ENCODE measurements at regions not wholly inside any gene's neighbourhood (a gene's known extent, or its start where the extent isn't known, plus 50 kb on each side); places are given as distances from the start of the nearest gene placed in this dataset.
"Not testable (repeated sequence)": the region's sequence is repeated elsewhere in the genome, so short reads cannot be mapped to it uniquely, and the experiment has no call there.

- 85% methylated on average over 9 of the region's 9 CpGs for WGBS (ENCODE audit: insufficient coverage)
- Histone ChIP-seq H3K27me3 (ENCODE audit: control insufficient read depth, insufficient read depth, low read length) (no peaks in the 10 kb centered on the region), H3K4me3 (ENCODE audit: low read length) (no peak overlapping the region), H3K4me1 (ENCODE audit: control insufficient read depth, insufficient read depth, low read length) (no peaks in the 10 kb centered on the region), H3K27ac (ENCODE audit: low read length) (no peak overlapping the region), H3K9me3 (replicated peaks; ENCODE audit: control insufficient read depth, low read depth, low read length) (no peaks in the 10 kb centered on the region), H3K36me3 (ENCODE audit: control insufficient read depth, insufficient read depth, low read length) (no peaks in the 10 kb centered on the region)
- DNase-seq, result no peak
These were observed 426.5 kb upstream of the FRG1 start for GRCh38 chr4:189514209-189514608.

- Histone ChIP-seq H3K4me1 (ENCODE audit: control insufficient read depth, insufficient read depth, low read length) (no peaks in the 10 kb centered on the region), H3K27me3 (ENCODE audit: control insufficient read depth, insufficient read depth, low read length) (no peaks in the 10 kb centered on the region), H3K27ac (ENCODE audit: low read length) (no peak overlapping the region), H3K36me3 (ENCODE audit: control insufficient read depth, insufficient read depth, low read length) (no peaks in the 10 kb centered on the region), H3K9me3 (replicated peaks; ENCODE audit: control insufficient read depth, low read depth, low read length) (no peaks in the 10 kb centered on the region), H3K4me3 (ENCODE audit: low read length) (no peak overlapping the region)
- DNase-seq, result peak; percentile 42
- WGBS (ENCODE audit: insufficient coverage), result no CpG with 5 or more reads among the region's 1 CpG
These were observed 423.8 kb upstream of the FRG1 start for GRCh38 chr4:189516902-189517301.

- WGBS (ENCODE audit: insufficient coverage), result no CpG with 5 or more reads among the region's 2 CpGs
- H3K27me3 ChIP-seq (ENCODE audit: control insufficient read depth, insufficient read depth, low read length), result no peaks in the 10 kb centered on the region
- H3K4me1 ChIP-seq (ENCODE audit: control insufficient read depth, insufficient read depth, low read length), result no peaks in the 10 kb centered on the region
- H3K36me3 ChIP-seq (ENCODE audit: control insufficient read depth, insufficient read depth, low read length), result no peaks in the 10 kb centered on the region
- no peak for DNase-seq
- H3K4me3 ChIP-seq (ENCODE audit: low read length), result no peak overlapping the region
- no peaks in the 10 kb centered on the region for H3K9me3 ChIP-seq (replicated peaks; ENCODE audit: control insufficient read depth, low read depth, low read length)
- no peak overlapping the region for H3K27ac ChIP-seq (ENCODE audit: low read length)
These were observed 421.5 kb upstream of the FRG1 start for GRCh38 chr4:189519186-189519585.

- Histone ChIP-seq H3K36me3 (ENCODE audit: control insufficient read depth, insufficient read depth, low read length) (no peaks in the 10 kb centered on the region), H3K4me3 (ENCODE audit: low read length) (no peak overlapping the region), H3K27ac (ENCODE audit: low read length) (no peak overlapping the region), H3K4me1 (ENCODE audit: control insufficient read depth, insufficient read depth, low read length) (no peaks in the 10 kb centered on the region), H3K27me3 (ENCODE audit: control insufficient read depth, insufficient read depth, low read length) (no peaks in the 10 kb centered on the region), H3K9me3 (replicated peaks; ENCODE audit: control insufficient read depth, low read depth, low read length) (peaks cover 13% of the 10 kb centered on the region)
- DNase-seq, result no peak
- 68% methylated on average over 3 of the region's 4 CpGs for WGBS (ENCODE audit: insufficient coverage)
These were observed 415.4 kb upstream of the FRG1 start for GRCh38 chr4:189525304-189525703.

GRCh38 chr4:189530848-189531247 lies 409.8 kb upstream of the FRG1 start:
- Histone ChIP-seq H3K4me3 (ENCODE audit: low read length) (no peak overlapping the region), H3K27me3 (ENCODE audit: control insufficient read depth, insufficient read depth, low read length) (no peaks in the 10 kb centered on the region), H3K27ac (ENCODE audit: low read length) (peak overlapping the region; percentile 40), H3K9me3 (replicated peaks; ENCODE audit: control insufficient read depth, low read depth, low read length) (peaks cover 18% of the 10 kb centered on the region), H3K36me3 (ENCODE audit: control insufficient read depth, insufficient read depth, low read length) (no peaks in the 10 kb centered on the region), H3K4me1 (ENCODE audit: control insufficient read depth, insufficient read depth, low read length) (no peaks in the 10 kb centered on the region)
- 32% methylated on average over 2 of the region's 2 CpGs for WGBS (ENCODE audit: insufficient coverage)
- peak; percentile 44 for DNase-seq

- H3K4me1 ChIP-seq (ENCODE audit: control insufficient read depth, insufficient read depth, low read length), result no peaks in the 10 kb centered on the region
- no peaks in the 10 kb centered on the region for H3K36me3 ChIP-seq (ENCODE audit: control insufficient read depth, insufficient read depth, low read length)
- H3K9me3 ChIP-seq (replicated peaks; ENCODE audit: control insufficient read depth, low read depth, low read length), result peaks cover 14% of the 10 kb centered on the region
- no peak overlapping the region for H3K27ac ChIP-seq (ENCODE audit: low read length)
- no peak for DNase-seq
- H3K27me3 ChIP-seq (ENCODE audit: control insufficient read depth, insufficient read depth, low read length), result no peaks in the 10 kb centered on the region
- WGBS (ENCODE audit: insufficient coverage), result no CpG with 5 or more reads among the region's 2 CpGs
- H3K4me3 ChIP-seq (ENCODE audit: low read length), result no peak overlapping the region
These were observed 407.1 kb upstream of the FRG1 start for GRCh38 chr4:189533603-189534002.

- Histone ChIP-seq H3K27ac (ENCODE audit: low read length) (no peak overlapping the region), H3K4me1 (ENCODE audit: control insufficient read depth, insufficient read depth, low read length) (no peaks in the 10 kb centered on the region), H3K4me3 (ENCODE audit: low read length) (no peak overlapping the region), H3K9me3 (replicated peaks; ENCODE audit: control insufficient read depth, low read depth, low read length) (no peaks in the 10 kb centered on the region), H3K36me3 (ENCODE audit: control insufficient read depth, insufficient read depth, low read length) (no peaks in the 10 kb centered on the region), H3K27me3 (ENCODE audit: control insufficient read depth, insufficient read depth, low read length) (no peaks in the 10 kb centered on the region)
- no peak for DNase-seq
- WGBS (ENCODE audit: insufficient coverage), result 63% methylated on average over 3 of the region's 7 CpGs
These were observed 393.1 kb upstream of the FRG1 start for GRCh38 chr4:189547559-189547958.

GRCh38 chr4:189548484-189549125 lies 392.1 kb upstream of the FRG1 start:
- Histone ChIP-seq H3K36me3 (ENCODE audit: control insufficient read depth, insufficient read depth, low read length) (no peaks in the 10 kb centered on the region), H3K4me3 (ENCODE audit: low read length) (no peak overlapping the region), H3K9me3 (replicated peaks; ENCODE audit: control insufficient read depth, low read depth, low read length) (no peaks in the 10 kb centered on the region), H3K4me1 (ENCODE audit: control insufficient read depth, insufficient read depth, low read length) (no peaks in the 10 kb centered on the region), H3K27ac (ENCODE audit: low read length) (no peak overlapping the region), H3K27me3 (ENCODE audit: control insufficient read depth, insufficient read depth, low read length) (no peaks in the 10 kb centered on the region)
- 73% methylated on average over 2 of the region's 6 CpGs for WGBS (ENCODE audit: insufficient coverage)
- no peak for DNase-seq

GRCh38 chr4:189551931-189552670 lies 388.6 kb upstream of the FRG1 start:
- 60% methylated on average over 9 of the region's 17 CpGs for WGBS (ENCODE audit: insufficient coverage)
- not testable (repeated sequence) for H3K27me3 ChIP-seq (ENCODE audit: control insufficient read depth, insufficient read depth, low read length); H3K4me3 ChIP-seq (ENCODE audit: low read length)

GRCh38 chr4:189560605-189561004 lies 380.1 kb upstream of the FRG1 start:
- WGBS (ENCODE audit: insufficient coverage), result no CpG with 5 or more reads among the region's 8 CpGs
- H3K27ac ChIP-seq (ENCODE audit: low read length); H3K36me3 ChIP-seq (ENCODE audit: control insufficient read depth, insufficient read depth, low read length); H3K4me3 ChIP-seq (ENCODE audit: low read length); H3K9me3 ChIP-seq (replicated peaks; ENCODE audit: control insufficient read depth, low read depth, low read length); H3K27me3 ChIP-seq (ENCODE audit: control insufficient read depth, insufficient read depth, low read length); H3K4me1 ChIP-seq (ENCODE audit: control insufficient read depth, insufficient read depth, low read length): not testable (repeated sequence)
- DNase-seq, result peak; percentile 20

More at GRCh38 chr4:189551931-189552670, 388.6 kb upstream of the FRG1 start:
- DNase-seq, result peak; percentile 15
- H3K9me3 ChIP-seq (replicated peaks; ENCODE audit: control insufficient read depth, low read depth, low read length); H3K4me1 ChIP-seq (ENCODE audit: control insufficient read depth, insufficient read depth, low read length); H3K36me3 ChIP-seq (ENCODE audit: control insufficient read depth, insufficient read depth, low read length); H3K27ac ChIP-seq (ENCODE audit: low read length): not testable (repeated sequence)
